Ascending aorta (tissue), 2 donors: ENCODE measurements at regions not wholly inside any gene's neighbourhood (a gene's known extent, or its start where the extent isn't known, plus 50 kb on each side); places are given as distances from the start of the nearest gene placed in this dataset.

Experiments used
- DNase-seq, 2 donors: peaks; one replicate each; pipeline ENCODE4 v3.0.0-alpha.2; 2019; ENCODE audit warnings: low spot score in 2 of 2
- H3K27ac ChIP-seq, 2 donors: fragments of 200-600 bp; sonication (generic); one replicate each; pipeline ENCODE4 v1.5.1; 2016 to 2017; ENCODE audit warnings: mild to moderate bottlenecking in 1 of 2
- H3K27me3 ChIP-seq: fragments of 200-600 bp; sonication (generic); one replicate; pipeline ENCODE4 v1.5.1; 2017
- H3K36me3 ChIP-seq, 2 donors: fragments of 200-600 bp; sonication (generic); one replicate each; pipeline ENCODE4 v1.5.1; 2016
- H3K4me1 ChIP-seq, 2 donors: fragments of 200-600 bp; sonication (generic); one replicate each; pipeline ENCODE4 v1.5.1; 2016 to 2017; ENCODE audit warnings: mild to moderate bottlenecking in 1 of 2
- H3K4me3 ChIP-seq, 2 donors: fragments of 200-600 bp; sonication (generic); one replicate each; pipeline ENCODE4 v1.5.1; 2016 to 2017; ENCODE audit warnings: mild to moderate bottlenecking in 1 of 2
- H3K9me3 ChIP-seq, 2 donors: fragments of 200-600 bp; sonication (generic); one replicate each; pipeline ENCODE4 v1.5.1; 2016
- intact Hi-C: fragments of 100-400 bp; cut with DNase I; formaldehyde crosslinking; loops from one replicate; pipeline ENCODE4 v1.15.1; 2023
- TF ChIP-seq, protein P1 (sequence below), 3 experiments: fragments of 200-600 bp in 2 of 3; fragments of 450-650 bp in 1 of 3; sonication (generic) in 2 of 3; IDR thresholded peaks; one replicate each; pipeline ENCODE4 v1.5.1; 2016 to 2019; ENCODE audit warnings: antibody characterized with exemption in 3 of 3, mild to moderate bottlenecking in 1 of 3, moderate library complexity in 1 of 3

GRCh38 chr13:78960881-78961280 lies 301.9 kb upstream of the OBI1 start:
- TF ChIP-seq, protein P1, sequence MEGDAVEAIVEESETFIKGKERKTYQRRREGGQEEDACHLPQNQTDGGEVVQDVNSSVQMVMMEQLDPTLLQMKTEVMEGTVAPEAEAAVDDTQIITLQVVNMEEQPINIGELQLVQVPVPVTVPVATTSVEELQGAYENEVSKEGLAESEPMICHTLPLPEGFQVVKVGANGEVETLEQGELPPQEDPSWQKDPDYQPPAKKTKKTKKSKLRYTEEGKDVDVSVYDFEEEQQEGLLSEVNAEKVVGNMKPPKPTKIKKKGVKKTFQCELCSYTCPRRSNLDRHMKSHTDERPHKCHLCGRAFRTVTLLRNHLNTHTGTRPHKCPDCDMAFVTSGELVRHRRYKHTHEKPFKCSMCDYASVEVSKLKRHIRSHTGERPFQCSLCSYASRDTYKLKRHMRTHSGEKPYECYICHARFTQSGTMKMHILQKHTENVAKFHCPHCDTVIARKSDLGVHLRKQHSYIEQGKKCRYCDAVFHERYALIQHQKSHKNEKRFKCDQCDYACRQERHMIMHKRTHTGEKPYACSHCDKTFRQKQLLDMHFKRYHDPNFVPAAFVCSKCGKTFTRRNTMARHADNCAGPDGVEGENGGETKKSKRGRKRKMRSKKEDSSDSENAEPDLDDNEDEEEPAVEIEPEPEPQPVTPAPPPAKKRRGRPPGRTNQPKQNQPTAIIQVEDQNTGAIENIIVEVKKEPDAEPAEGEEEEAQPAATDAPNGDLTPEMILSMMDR (IDR thresholded peaks at IDR 0.05) = no peak
- Histone ChIP-seq H3K27me3 (no peaks in the 10 kb centered on the region), H3K4me1 (no peaks in the 10 kb centered on the region), H3K9me3 (no peaks in the 10 kb centered on the region), H3K4me3 (no peak overlapping the region), H3K36me3 (no peaks in the 10 kb centered on the region), H3K27ac (no peak overlapping the region)
- intact Hi-C loops = no loop called here
- DNase-seq = no peak

DNA sequence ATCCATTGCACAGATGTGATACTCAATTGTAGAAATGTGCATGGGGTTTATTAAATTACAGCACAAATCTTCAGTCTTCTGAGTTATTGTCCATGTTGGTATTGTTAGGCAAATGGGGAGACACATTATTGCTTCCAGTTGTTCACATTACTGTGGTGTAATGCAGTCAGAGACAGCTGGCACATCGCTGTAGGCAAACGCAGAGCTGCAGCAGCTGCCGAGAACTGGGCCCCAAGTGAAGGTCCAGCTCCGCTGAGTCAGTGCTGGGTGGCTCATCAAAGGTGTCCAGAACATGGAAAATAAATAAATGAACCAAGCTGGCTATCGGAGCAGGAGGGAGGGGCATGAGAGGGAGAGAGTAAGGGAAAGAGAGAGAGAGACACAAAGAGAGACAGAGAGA lies 299.1 kb upstream of the OBI1 start:
- TF ChIP-seq, protein P1 (IDR thresholded peaks at IDR 0.05) = no peak
- Histone ChIP-seq H3K4me1 (no peaks in the 10 kb centered on the region), H3K27ac (no peak overlapping the region), H3K27me3 (no peaks in the 10 kb centered on the region), H3K4me3 (no peak overlapping the region), H3K36me3 (no peaks in the 10 kb centered on the region), H3K9me3 (no peaks in the 10 kb centered on the region)
- DNase-seq = no peak
- intact Hi-C loops = no loop called here

DNA sequence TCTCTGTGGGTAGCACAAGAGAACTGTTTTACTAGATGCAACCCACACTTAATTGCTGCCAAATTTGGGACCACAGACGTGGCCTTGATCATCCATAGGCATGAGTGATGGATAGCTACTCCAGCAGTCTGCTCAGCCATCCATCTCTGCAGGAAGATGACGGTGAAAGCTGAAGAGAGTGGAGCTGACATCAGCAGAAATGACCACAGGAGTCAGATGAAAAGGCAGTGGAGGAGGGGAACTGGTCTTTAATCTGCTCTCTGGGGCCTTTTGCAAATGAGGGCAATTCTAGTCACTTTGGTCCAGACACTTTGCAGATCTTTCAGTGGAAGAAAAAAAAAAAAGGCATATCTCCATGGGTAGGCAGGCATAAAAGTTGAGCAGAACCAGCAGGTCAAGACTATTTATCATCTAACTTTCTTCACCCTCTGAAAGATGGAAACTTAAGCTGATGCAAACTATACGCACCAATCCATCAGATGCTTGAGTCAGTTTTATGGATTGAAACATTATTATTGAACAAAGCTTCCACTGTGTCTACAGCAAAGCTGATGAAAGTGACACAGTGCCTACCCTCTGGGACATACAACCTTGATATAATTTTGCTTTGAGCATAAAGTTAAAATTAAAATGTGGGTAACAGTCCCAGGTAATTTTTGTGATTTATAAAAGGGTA lies 281.6 kb upstream of the OBI1 start:
- no peak for DNase-seq
- Histone ChIP-seq H3K27me3 (no peaks in the 10 kb centered on the region), H3K4me3 (no peak overlapping the region), H3K9me3 (no peaks in the 10 kb centered on the region), H3K36me3 (no peaks in the 10 kb centered on the region), H3K27ac (no peak overlapping the region), H3K4me1 (no peaks in the 10 kb centered on the region)
- TF ChIP-seq, protein P1 (IDR thresholded peaks at IDR 0.05) = no peak
- intact Hi-C loops = no loop called here

DNA sequence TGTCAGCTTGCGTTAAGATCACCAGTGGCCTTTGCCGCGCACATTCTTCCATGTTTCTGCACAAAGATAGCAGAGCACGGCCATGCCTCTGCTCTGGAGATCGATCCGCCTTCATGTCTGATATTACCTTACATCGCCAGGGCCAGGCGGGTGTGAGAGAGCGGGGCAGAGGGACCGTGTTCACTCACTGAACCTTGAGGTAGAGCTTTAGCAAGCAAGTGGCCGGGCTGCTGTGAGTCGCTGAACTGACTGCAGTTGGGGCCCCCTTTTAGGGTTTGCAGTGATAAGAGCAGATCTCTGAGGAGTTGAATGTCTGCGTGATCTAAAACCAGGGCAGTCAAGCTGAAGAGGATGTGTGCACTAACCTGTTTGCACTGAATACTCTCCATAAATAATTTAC lies 275.4 kb upstream of the OBI1 start:
- H3K4me3 ChIP-seq = no peak overlapping the region
- H3K36me3 ChIP-seq = no peaks in the 10 kb centered on the region
- intact Hi-C loops = no loop called here
- H3K27me3 ChIP-seq = no peaks in the 10 kb centered on the region
- TF ChIP-seq, protein P1 (IDR thresholded peaks at IDR 0.05) = no peak
- no peaks in the 10 kb centered on the region for H3K9me3 ChIP-seq
- DNase-seq = no peak
- H3K27ac ChIP-seq = no peak overlapping the region
- H3K4me1 ChIP-seq = no peaks in the 10 kb centered on the region

DNA sequence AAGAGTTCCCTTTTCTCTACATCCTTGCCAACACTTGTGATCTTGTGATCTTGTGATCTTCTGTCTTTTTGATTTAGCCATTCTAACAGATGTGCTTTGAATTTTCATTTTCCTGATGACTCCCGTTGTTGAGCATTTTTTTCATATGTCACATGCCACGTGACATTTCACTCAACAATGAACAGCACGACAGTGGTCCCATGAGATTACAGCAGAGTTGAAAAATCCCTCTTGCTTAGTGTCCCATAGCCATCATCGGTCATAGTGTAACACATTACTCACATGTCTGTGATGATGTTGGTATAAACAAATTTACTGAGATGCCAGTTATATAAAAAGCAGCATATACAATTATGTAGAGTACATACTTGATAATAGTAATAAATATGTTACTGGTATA lies 256.1 kb upstream of the OBI1 start:
- TF ChIP-seq, protein P1 (IDR thresholded peaks at IDR 0.05) = no peak
- DNase-seq = no peak
- Histone ChIP-seq H3K27ac (no peak overlapping the region), H3K9me3 (no peaks in the 10 kb centered on the region), H3K4me3 (no peak overlapping the region), H3K4me1 (no peaks in the 10 kb centered on the region), H3K27me3 (no peaks in the 10 kb centered on the region), H3K36me3 (no peaks in the 10 kb centered on the region)
- intact Hi-C loops = no loop called here

GRCh38 chr13:78913656-78914055 lies 254.7 kb upstream of the OBI1 start:
- intact Hi-C loops = no loop called here
- H3K27ac ChIP-seq = no peak overlapping the region
- no peak for DNase-seq
- H3K9me3 ChIP-seq = no peaks in the 10 kb centered on the region
- H3K4me3 ChIP-seq = no peak overlapping the region
- H3K4me1 ChIP-seq = no peaks in the 10 kb centered on the region
- H3K27me3 ChIP-seq = no peaks in the 10 kb centered on the region
- H3K36me3 ChIP-seq = no peaks in the 10 kb centered on the region
- TF ChIP-seq, protein P1 (IDR thresholded peaks at IDR 0.05) = no peak
